ENCODE measurements at regions not wholly inside any gene's neighbourhood (a gene's known extent, or its start where the extent isn't known, plus 50 kb on each side); places are given as distances from the start of the nearest gene placed in this dataset.

GRCh38 chr15:95252404-95252803 lies 1021.0 kb downstream of the MCTP2 start:
- DNase-seq (ENCODE audit: low read depth), result no peak

- DNase-seq (ENCODE audit: low read depth), result no peak
Measured at GRCh38 chr15:95254263-95254662, 1022.9 kb downstream of the MCTP2 start.

DNA sequence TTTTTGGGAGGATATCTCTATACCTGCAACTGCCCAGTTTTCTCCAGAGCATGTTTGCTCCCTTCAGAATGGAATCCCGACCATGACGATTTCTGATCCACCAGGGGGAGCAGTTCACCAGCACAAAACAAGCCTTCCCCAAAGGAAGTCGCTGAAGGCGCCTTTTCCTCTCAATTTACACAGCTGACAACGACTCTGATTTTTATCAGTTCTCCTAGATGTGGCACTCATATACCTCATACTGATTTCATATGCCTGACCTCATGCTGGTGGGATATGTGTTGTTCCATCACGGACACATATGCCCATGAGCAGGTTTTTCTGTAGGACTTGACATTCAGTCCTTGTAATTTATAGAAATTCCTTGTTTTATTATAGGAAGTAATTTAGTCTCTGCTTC lies 1028.2 kb downstream of the MCTP2 start:
- DNase-seq (ENCODE audit: low read depth), result peak; percentile 19

DNA sequence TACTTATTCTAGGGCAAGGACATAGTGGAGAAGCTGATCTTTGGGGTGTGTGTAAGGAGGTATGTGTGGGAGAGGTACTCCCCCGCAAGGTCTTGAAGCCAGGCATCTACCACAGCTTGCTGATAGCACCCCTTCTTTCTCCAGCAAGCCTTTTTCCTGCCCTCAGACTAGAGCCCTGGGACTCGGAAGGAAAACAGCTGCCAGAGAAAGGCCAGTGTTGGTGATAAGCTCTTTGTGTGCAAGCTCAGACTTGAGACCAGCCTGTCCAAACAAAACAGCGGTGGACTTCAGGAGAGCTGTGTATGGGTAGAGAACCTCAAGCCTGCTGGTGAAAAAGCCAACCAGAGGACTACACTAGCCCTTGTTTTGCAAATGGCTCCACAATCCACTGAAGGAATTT lies 1028.6 kb downstream of the MCTP2 start:
- DNase-seq (ENCODE audit: low read depth), result no peak

DNA sequence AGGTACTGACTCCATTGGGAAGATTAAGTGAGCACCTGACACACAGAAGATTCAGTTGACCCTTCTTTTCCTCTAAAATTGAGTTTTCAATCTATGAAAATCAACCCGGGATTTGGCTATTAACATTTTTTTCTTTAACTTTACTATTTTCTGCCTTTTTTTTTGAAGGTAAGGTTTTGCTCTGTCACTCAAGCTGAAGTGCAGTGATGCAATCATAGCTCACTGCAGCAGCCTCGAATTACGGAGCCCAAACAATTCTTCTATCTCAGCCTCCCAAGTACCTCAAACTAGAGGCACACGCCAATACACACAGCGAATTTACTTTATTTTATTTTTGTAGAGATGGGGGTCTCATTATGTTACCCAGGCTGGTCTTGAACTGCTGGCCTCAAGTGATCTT lies 1029.5 kb downstream of the MCTP2 start:
- DNase-seq (ENCODE audit: low read depth), result no peak

GRCh38 chr15:95261546-95261945 lies 1030.2 kb downstream of the MCTP2 start:
- DNase-seq (ENCODE audit: low read depth), result no peak

DNA sequence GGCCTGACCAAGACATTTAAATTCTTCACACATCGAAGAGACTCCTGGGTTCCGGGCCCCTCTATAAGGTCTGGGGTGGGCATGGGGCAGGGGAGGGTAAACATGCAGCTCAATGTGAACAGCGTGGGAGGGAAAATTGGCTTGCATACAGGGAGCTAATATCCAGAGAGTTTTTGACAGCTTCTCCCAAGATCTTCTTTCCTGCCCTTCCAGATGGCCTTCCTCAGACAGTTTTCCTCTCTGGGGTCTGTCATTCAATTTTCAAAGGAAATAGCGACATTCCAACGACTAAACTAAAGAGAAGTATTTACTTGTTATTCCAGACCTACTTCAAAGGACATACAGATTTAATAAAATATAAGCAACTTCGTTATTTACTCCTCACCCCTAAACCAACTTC lies 1030.6 kb downstream of the MCTP2 start:
- DNase-seq (ENCODE audit: low read depth), result no peak

DNA sequence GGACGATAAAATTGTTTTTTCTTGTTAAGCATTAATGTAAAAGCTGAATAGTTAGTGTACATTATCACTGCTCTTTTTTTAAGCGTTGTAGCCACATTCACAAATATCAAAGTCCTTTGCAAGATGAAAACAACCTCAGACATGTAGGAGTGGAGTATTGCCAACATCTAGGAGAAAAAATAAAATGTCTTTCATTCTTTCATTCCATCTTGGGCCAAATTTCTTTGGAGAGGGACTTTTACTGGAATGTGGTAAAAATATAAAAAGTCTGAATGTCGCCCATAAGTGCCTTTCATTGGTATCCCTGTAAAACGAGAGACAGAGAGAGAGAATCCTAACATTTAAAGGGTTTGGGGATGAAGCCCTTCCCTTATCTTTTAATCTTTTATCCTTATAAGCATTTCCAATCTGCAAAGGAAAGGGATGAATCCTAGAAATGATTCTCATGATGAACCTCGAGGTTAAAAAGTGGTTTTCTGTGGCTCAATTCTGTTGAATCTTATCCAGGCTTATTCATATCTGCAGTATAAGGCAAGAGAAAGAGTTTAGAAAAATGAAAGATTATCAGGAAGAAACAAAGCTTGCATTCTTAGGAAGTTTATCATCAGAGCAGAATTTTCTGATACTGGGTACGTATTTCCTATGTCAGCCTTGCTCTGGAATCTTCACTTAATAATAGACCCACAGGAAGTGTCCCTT lies 1031.7 kb downstream of the MCTP2 start:
- DNase-seq (ENCODE audit: low read depth), result no peak

GRCh38 chr15:95263751-95264150 lies 1032.4 kb downstream of the MCTP2 start:
- no peak for DNase-seq (ENCODE audit: low read depth)

DNA sequence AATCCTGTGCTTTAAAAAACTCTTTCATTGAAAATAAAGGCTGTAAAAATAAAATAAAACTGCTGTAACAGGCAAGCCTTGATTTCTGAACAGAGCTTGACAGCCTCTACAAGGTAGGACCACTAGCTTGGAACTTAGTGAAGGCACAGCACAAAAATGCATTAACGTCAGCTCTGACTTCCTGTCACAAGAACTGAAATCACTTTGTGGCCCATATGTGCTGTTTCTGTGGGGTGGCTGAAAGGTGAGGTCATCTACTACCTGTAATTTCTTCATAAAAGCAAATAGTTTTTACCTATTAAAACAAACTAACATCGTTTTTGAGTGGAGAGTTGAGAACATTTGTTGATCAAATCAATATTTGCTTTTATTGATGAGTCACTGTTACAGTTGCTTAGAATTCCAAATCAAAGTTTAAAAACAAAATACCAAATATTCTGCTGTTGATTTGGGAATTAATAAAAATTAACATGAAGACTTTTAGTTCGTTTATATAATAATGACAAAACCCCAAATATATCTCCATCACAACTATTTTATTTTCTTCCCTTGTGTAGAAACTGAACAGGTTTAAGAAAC lies 1034.1 kb downstream of the MCTP2 start:
- no peak for DNase-seq (ENCODE audit: low read depth)

GRCh38 chr15:95266451-95267061 lies 1035.2 kb downstream of the MCTP2 start:
- DNase-seq (ENCODE audit: low read depth), result no peak

- DNase-seq (ENCODE audit: low read depth), result no peak
Measured at GRCh38 chr15:95267481-95267880, 1036.1 kb downstream of the MCTP2 start.

GRCh38 chr15:95269242-95270183 lies 1038.2 kb downstream of the MCTP2 start:
- DNase-seq (ENCODE audit: low read depth), result no peak

- no peak for DNase-seq (ENCODE audit: low read depth)
Measured at GRCh38 chr15:95274101-95274500, 1042.7 kb downstream of the MCTP2 start.

- no peak for DNase-seq (ENCODE audit: low read depth)
Measured at GRCh38 chr15:95277266-95277665, 1045.9 kb downstream of the MCTP2 start.

DNA sequence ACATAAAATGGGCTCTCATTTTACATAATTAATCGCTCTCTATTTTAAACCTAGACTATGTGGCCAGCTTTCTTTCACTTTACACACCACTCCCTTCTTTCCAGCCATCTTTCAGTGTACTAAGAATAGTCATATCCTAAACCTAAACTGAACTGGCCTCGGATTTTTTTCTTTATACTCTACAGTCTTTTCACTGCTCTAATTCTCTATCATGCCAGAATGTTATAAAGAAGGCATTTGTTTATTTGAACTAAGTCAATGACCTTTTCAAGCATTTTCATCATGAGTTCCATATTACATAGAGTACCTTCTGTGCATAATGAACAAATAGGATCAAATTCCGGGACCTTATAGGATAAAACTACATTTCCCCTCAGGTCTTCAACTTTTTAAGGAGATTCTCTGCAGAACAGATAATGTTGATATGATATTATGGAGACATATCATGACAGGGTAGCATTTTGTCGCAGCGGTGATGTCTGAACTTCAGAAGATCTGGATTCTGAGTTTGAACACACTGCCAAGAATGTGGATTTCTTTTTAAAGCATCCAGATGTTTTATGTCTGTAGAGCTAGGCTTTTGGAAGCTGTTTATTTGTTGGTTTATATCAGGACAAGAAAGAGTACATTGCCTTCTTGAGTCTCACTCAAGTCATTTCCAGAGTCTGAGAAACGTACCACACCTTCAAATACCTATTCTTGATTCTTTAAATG lies 1047.3 kb downstream of the MCTP2 start:
- DNase-seq (ENCODE audit: low read depth), result no peak

- no peak for DNase-seq (ENCODE audit: low read depth)
Measured at GRCh38 chr15:95279277-95280019, 1048.1 kb downstream of the MCTP2 start.

- no peak for DNase-seq (ENCODE audit: low read depth)
Measured at GRCh38 chr15:95280711-95281110, 1049.3 kb downstream of the MCTP2 start.

GRCh38 chr15:95281470-95281869 lies 1049.0 kb upstream of the NR2F2 start:
- DNase-seq (ENCODE audit: low read depth), result no peak

DNA sequence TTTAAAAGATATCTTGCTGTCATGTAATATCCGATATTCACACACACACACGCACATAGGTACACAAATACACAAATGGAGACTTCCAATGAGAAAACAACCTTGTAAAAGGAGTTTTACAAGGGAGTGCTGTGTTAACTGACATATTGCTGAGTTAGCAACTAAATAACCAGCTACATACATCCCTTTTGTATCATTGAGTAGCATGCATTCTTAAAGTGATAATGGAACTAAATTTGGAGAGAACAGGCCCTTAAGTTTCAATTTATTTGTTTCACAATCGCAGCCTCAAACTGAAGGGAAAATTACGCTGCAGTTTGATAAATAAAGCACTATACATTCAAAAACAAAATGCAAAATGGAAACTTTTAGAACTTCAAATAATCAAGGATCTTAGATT lies 1046.0 kb upstream of the NR2F2 start:
- DNase-seq (ENCODE audit: low read depth), result no peak

- DNase-seq (ENCODE audit: low read depth), result no peak
Measured at GRCh38 chr15:95284933-95285421, 1045.5 kb upstream of the NR2F2 start.
